Transverse colon (tissue), 4 donors: ENCODE measurements at regions not wholly inside any gene's neighbourhood (a gene's known extent, or its start where the extent isn't known, plus 50 kb on each side); places are given as distances from the start of the nearest gene placed in this dataset.

Experiments used
- DNase-seq: peaks from one replicate; pipeline ENCODE4 v3.0.0-alpha.2; 2019
- H3K27ac ChIP-seq, 4 donors: fragments of 200-600 bp; sonication (generic); 2 replicates each; pipeline ENCODE4 v1.5.1; 2016 to 2018; ENCODE audit warnings: inconsistent platforms in 4 of 4
- H3K27me3 ChIP-seq: fragments of 200-600 bp; sonication (generic); 2 replicates; pipeline ENCODE4 v1.5.1; 2017; ENCODE audit warnings: inconsistent platforms
- H3K36me3 ChIP-seq, 4 donors: fragments of 200-600 bp; sonication (generic); 2 replicates each; pipeline ENCODE4 v1.5.1; 2017 to 2019; ENCODE audit warnings: inconsistent platforms in 4 of 4
- H3K4me1 ChIP-seq, 4 donors: fragments of 200-600 bp; sonication (generic); 2 replicates each; pipeline ENCODE4 v1.5.1; 2017 to 2020; ENCODE audit warnings: inconsistent platforms in 4 of 4
- H3K4me3 ChIP-seq, 4 donors: fragments of 200-600 bp; sonication (generic); 1 replicate in 1 of 4; 2 replicates in 3 of 4; pipeline versions ENCODE4 v1.5.1 to v1.6.1; 2017 to 2019; ENCODE audit warnings: inconsistent platforms in 4 of 4
- H3K9me3 ChIP-seq, 2 donors: fragments of 200-600 bp; sonication (generic); 2 replicates each; pipeline ENCODE4 v1.5.1; 2017 to 2019; ENCODE audit warnings: inconsistent platforms in 2 of 2
- CTCF ChIP-seq, 5 experiments: fragments of 200-600 bp in 3 of 5; fragments of 450-650 bp in 2 of 5; sonication (generic) in 3 of 5; IDR thresholded peaks; 1 replicate in 2 of 5; 2 replicates in 3 of 5; pipeline ENCODE4 v1.5.1; 2016 to 2017; ENCODE audit warnings: antibody characterized with exemption in 5 of 5, inconsistent platforms in 3 of 5, mild to moderate bottlenecking in 2 of 5, moderate library complexity in 1 of 5
- EP300 ChIP-seq: sonication (generic); formaldehyde crosslinking; IDR thresholded peaks from one replicate; pipeline ENCODE4 v1.6.1; 2017; ENCODE audit warnings: antibody characterized with exemption, low read depth
- POLR2A ChIP-seq: fragments of 450-650 bp; IDR thresholded peaks from one replicate; pipeline ENCODE4 v1.6.1; 2016; ENCODE audit warnings: antibody characterized with exemption, mild to moderate bottlenecking, moderate library complexity
- POLR2AphosphoS5 ChIP-seq, 3 donors: sonication (generic); formaldehyde crosslinking; IDR thresholded peaks; one replicate each; pipeline ENCODE4 v1.6.1; 2016; ENCODE audit warnings: antibody characterized with exemption in 3 of 3
- WGBS, 2 donors: methylation state at CpG; one replicate each; pipeline ENCODE4 v1.1.5; 2018; ENCODE audit warnings: low coverage in 1 of 2; 5-methylcytosine and 5-hydroxymethylcytosine counted together
- in situ Hi-C, 4 donors: fragments of 200-750 bp; cut with MboI; loops; one replicate each; pipeline versions ENCODE4 v1.15.0 to v1.15.1; 2017; ENCODE audit warnings: low sequenced_read_pairs in 3 of 4, low pct_ligation_motif_present in 1 of 4, low pct_unique_long_range_greater_than_20kb in 1 of 4
- intact Hi-C: fragments of 100-400 bp; cut with DNase I; formaldehyde crosslinking; loops from one replicate; pipeline ENCODE4 v1.15.1; 2023; ENCODE audit warnings: low total_unique reads

- H3K4me3 ChIP-seq, result no peak overlapping the region
- H3K27ac ChIP-seq, result no peak overlapping the region
- H3K9me3 ChIP-seq, result peaks cover 8 to 10% of the 10 kb centered on the region in 2 donors
- in situ Hi-C loops (no loop called here), intact Hi-C loops (no loop called here)
- no peak for TF ChIP-seq POLR2AphosphoS5 (IDR thresholded peaks at IDR 0.05)
- TF ChIP-seq EP300, result no peak
- no peak for TF ChIP-seq POLR2A
- no peak for TF ChIP-seq CTCF (IDR thresholded peaks at IDR 0.05)
- no peak for DNase-seq
- no peaks in the 10 kb centered on the region for H3K27me3 ChIP-seq
- WGBS, 2 donors, result 64 to 71% methylated on average over 2 of the region's 2 CpGs
- H3K4me1 ChIP-seq, result no peaks in the 10 kb centered on the region
- no peaks in the 10 kb centered on the region for H3K36me3 ChIP-seq
Observed at GRCh38 chr5:101520417-101520816, 617.3 kb upstream of the ST8SIA4 start.

GRCh38 chr5:101517795-101518194 is 614.7 kb upstream of the ST8SIA4 start:
- WGBS, 2 donors, result 44 to 47% methylated on average over 2 of the region's 2 CpGs
- intact Hi-C loops, result no loop called here

GRCh38 chr5:101515721-101516120 is 612.6 kb upstream of the ST8SIA4 start:
- WGBS, 2 donors, result 76 to 83% methylated on average over 2 of the region's 2 CpGs
- in situ Hi-C loops, result no loop called here
- intact Hi-C loops, result no loop called here
- Histone ChIP-seq H3K4me3 (no peak overlapping the region), H3K36me3 (no peaks in the 10 kb centered on the region), H3K4me1 (no peaks in the 10 kb centered on the region), H3K27me3 (no peaks in the 10 kb centered on the region), H3K9me3 (peaks cover 8 to 17% of the 10 kb centered on the region in 2 donors), H3K27ac (no peak overlapping the region)
- DNase-seq, result no peak
- TF ChIP-seq CTCF (IDR thresholded peaks at IDR 0.05), result no peak

More at GRCh38 chr5:101517795-101518194, 614.7 kb upstream of the ST8SIA4 start:
- no peak for DNase-seq
- in situ Hi-C loops, result no loop called here
- H3K36me3 ChIP-seq, result no peaks in the 10 kb centered on the region
- no peak overlapping the region for H3K4me3 ChIP-seq
- no peaks in the 10 kb centered on the region for H3K27me3 ChIP-seq
- H3K27ac ChIP-seq, result no peak overlapping the region
- H3K4me1 ChIP-seq, result no peaks in the 10 kb centered on the region
- TF ChIP-seq POLR2A (no peak), EP300 (no peak), POLR2AphosphoS5 (IDR thresholded peaks at IDR 0.05) (no peak), CTCF (IDR thresholded peaks at IDR 0.05) (no peak)
- H3K9me3 ChIP-seq, result peaks cover 8 to 17% of the 10 kb centered on the region in 2 donors

GRCh38 chr5:101505891-101506570 is 602.9 kb upstream of the ST8SIA4 start:
- Histone ChIP-seq H3K27ac (no peak overlapping the region), H3K4me1 (no peaks in the 10 kb centered on the region), H3K27me3 (no peaks in the 10 kb centered on the region), H3K36me3 (no peaks in the 10 kb centered on the region), H3K9me3 (peaks cover 0 to 8% of the 10 kb centered on the region in 2 donors), H3K4me3 (no peak overlapping the region)
- DNase-seq, result no peak
- WGBS, 2 donors, result 68 to 86% methylated on average over 2 to 15 of the region's 25 CpGs
- in situ Hi-C loops, result no loop called here
- intact Hi-C loops, result no loop called here
- TF ChIP-seq CTCF (IDR thresholded peaks at IDR 0.05), result no peak
- no peak for TF ChIP-seq POLR2A
